SK-N-SH treated with all-trans-retinoic acid at 6 μM for 48 hours (cell line): ENCODE measurements at regions not wholly inside any gene's neighbourhood (a gene's known extent, or its start where the extent isn't known, plus 50 kb on each side); places are given as distances from the start of the nearest gene placed in this dataset.

Source experiments
- ATAC-seq: fragments of 200-7000 bp; cut with Tn5 transposase; 3 replicates; pipeline ENCODE4 v1.9.1; 2020; ENCODE audit warnings: mild to moderate bottlenecking, moderate library complexity
- ARNTL ChIP-seq: fragments of 450-650 bp; formaldehyde crosslinking; IDR thresholded peaks from 2 replicates; pipeline ENCODE4 v1.5.0; 2020; ENCODE audit warnings: low read depth, mild to moderate bottlenecking, moderate library complexity, borderline replicate concordance
- BACH2 ChIP-seq: fragments of 250-450 bp; sonication (Bioruptor Pico); IDR thresholded peaks from 2 replicates; pipeline ENCODE4 v1.9.0; 2021; ENCODE audit warnings: mild to moderate bottlenecking, borderline replicate concordance
- CSDC2 ChIP-seq: fragments of 250-450 bp; sonication (Bioruptor Pico); IDR thresholded peaks from 2 replicates; pipeline ENCODE4 v1.5.0; 2020; ENCODE audit warnings: mild to moderate bottlenecking, moderate library complexity
- ISL1 ChIP-seq: fragments of 250-450 bp; sonication (Bioruptor Pico); IDR thresholded peaks from 2 replicates; pipeline ENCODE4 v2.1.2; 2022; ENCODE audit warnings: mild to moderate bottlenecking, moderate library complexity
- OSR1 ChIP-seq: fragments of 250-450 bp; sonication (Bioruptor Pico); IDR thresholded peaks from 2 replicates; pipeline ENCODE4 v1.8.0; 2022; ENCODE audit warnings: moderate library complexity, mild to moderate bottlenecking, inconsistent platforms
- PPARA ChIP-seq: fragments of 250-450 bp; sonication (Bioruptor Pico); IDR thresholded peaks from 2 replicates; pipeline ENCODE4 v1.5.0; 2020; ENCODE audit warnings: mild to moderate bottlenecking, borderline replicate concordance
- RARB ChIP-seq: fragments of 250-450 bp; sonication (Bioruptor Pico); IDR thresholded peaks from 2 replicates; pipeline ENCODE4 v1.8.0; 2021; ENCODE audit warnings: mild to moderate bottlenecking, moderate library complexity
- SNAI2 ChIP-seq: fragments of 250-450 bp; sonication (Bioruptor Pico); IDR thresholded peaks from 2 replicates; pipeline ENCODE4 v1.5.0; 2020; ENCODE audit warnings: mild to moderate bottlenecking, moderate library complexity
- TCF4 ChIP-seq: fragments of 250-450 bp; sonication (Bioruptor Pico); IDR thresholded peaks from 2 replicates; pipeline ENCODE4 v1.8.0; 2021; ENCODE audit warnings: mild to moderate bottlenecking, moderate library complexity, borderline replicate concordance
- TOX ChIP-seq: fragments of 250-450 bp; sonication (Bioruptor Pico); IDR thresholded peaks from 2 replicates; pipeline ENCODE4 v1.8.0; 2021; ENCODE audit warnings: mild to moderate bottlenecking, moderate library complexity, borderline replicate concordance
- ZFP3 ChIP-seq: fragments of 250-450 bp; sonication (Bioruptor Pico); IDR thresholded peaks from 2 replicates; pipeline ENCODE4 v1.5.0; 2020; ENCODE audit warnings: mild to moderate bottlenecking, moderate library complexity
- ZFP30 ChIP-seq: fragments of 450-650 bp; formaldehyde crosslinking; IDR thresholded peaks from 2 replicates; pipeline ENCODE4 v1.5.0; 2022; ENCODE audit warnings: mild to moderate bottlenecking, moderate library complexity
- ZNF565 ChIP-seq: fragments of 450-650 bp; formaldehyde crosslinking; conservative IDR thresholded peaks from 2 replicates; pipeline ENCODE4 v1.5.0; 2020; ENCODE audit warnings: low read depth, mild to moderate bottlenecking, moderate library complexity
- ZNF70 ChIP-seq: fragments of 450-650 bp; formaldehyde crosslinking; IDR thresholded peaks from 2 replicates; pipeline ENCODE4 v1.5.0; 2020; ENCODE audit warnings: mild to moderate bottlenecking, moderate library complexity
- ZNF8 ChIP-seq: fragments of 450-650 bp; formaldehyde crosslinking; IDR thresholded peaks from 2 replicates; pipeline ENCODE4 v1.5.0; 2020; ENCODE audit warnings: mild to moderate bottlenecking, moderate library complexity
- TF ChIP-seq, protein P1 (sequence below): fragments of 250-450 bp; sonication (Bioruptor Pico); IDR thresholded peaks from 2 replicates; pipeline ENCODE4 v1.5.0; 2020; ENCODE audit warnings: mild to moderate bottlenecking, moderate library complexity
- TF ChIP-seq, protein P2 (sequence below): fragments of 250-450 bp; sonication (Bioruptor Pico); IDR thresholded peaks from 2 replicates; pipeline ENCODE4 v1.5.1; 2021; ENCODE audit warnings: mild to moderate bottlenecking, moderate library complexity
- TF ChIP-seq, protein P3 (sequence below): fragments of 250-450 bp; sonication (Bioruptor Pico); IDR thresholded peaks from 2 replicates; pipeline ENCODE4 v1.8.0; 2021; ENCODE audit warnings: low read depth, mild to moderate bottlenecking, moderate library complexity, borderline replicate concordance
- TF ChIP-seq, protein P4 (sequence below): fragments of 250-450 bp; sonication (Bioruptor Pico); IDR thresholded peaks from 2 replicates; pipeline ENCODE4 v1.8.0; 2020; ENCODE audit warnings: mild to moderate bottlenecking, moderate library complexity, borderline replicate concordance

DNA sequence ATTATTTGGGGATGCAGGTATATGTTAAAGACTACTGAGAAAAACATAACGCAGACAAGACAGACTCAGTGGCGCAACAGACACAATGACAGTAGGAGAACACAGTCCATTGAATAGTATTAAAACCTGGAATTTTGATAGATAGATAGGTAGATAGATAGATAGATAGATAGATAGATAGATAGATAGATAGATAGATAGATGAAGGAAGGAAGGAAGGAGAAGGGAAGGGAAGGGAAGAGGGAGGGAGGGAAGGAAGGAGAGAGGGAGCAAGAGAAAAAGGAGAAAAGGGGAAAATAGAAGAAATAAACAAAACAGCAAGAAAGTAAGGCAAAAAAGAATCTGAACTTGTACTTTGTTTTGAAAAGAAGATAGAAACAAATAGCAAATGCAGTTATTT is 404.5 kb downstream of the FOXO1 start (continued):
- TF ChIP-seq, protein P1, sequence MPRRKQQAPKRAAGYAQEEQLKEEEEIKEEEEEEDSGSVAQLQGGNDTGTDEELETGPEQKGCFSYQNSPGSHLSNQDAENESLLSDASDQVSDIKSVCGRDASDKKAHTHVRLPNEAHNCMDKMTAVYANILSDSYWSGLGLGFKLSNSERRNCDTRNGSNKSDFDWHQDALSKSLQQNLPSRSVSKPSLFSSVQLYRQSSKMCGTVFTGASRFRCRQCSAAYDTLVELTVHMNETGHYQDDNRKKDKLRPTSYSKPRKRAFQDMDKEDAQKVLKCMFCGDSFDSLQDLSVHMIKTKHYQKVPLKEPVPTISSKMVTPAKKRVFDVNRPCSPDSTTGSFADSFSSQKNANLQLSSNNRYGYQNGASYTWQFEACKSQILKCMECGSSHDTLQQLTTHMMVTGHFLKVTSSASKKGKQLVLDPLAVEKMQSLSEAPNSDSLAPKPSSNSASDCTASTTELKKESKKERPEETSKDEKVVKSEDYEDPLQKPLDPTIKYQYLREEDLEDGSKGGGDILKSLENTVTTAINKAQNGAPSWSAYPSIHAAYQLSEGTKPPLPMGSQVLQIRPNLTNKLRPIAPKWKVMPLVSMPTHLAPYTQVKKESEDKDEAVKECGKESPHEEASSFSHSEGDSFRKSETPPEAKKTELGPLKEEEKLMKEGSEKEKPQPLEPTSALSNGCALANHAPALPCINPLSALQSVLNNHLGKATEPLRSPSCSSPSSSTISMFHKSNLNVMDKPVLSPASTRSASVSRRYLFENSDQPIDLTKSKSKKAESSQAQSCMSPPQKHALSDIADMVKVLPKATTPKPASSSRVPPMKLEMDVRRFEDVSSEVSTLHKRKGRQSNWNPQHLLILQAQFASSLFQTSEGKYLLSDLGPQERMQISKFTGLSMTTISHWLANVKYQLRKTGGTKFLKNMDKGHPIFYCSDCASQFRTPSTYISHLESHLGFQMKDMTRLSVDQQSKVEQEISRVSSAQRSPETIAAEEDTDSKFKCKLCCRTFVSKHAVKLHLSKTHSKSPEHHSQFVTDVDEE (CRISPR knock-in tag), result no peak
- no peak for TF ChIP-seq BACH2 (CRISPR knock-in tag)
- no peak for TF ChIP-seq ZNF70
- TF ChIP-seq ZFP3 (CRISPR knock-in tag), result no peak
- no peak for TF ChIP-seq ARNTL (CRISPR knock-in tag)
- TF ChIP-seq, protein P2, sequence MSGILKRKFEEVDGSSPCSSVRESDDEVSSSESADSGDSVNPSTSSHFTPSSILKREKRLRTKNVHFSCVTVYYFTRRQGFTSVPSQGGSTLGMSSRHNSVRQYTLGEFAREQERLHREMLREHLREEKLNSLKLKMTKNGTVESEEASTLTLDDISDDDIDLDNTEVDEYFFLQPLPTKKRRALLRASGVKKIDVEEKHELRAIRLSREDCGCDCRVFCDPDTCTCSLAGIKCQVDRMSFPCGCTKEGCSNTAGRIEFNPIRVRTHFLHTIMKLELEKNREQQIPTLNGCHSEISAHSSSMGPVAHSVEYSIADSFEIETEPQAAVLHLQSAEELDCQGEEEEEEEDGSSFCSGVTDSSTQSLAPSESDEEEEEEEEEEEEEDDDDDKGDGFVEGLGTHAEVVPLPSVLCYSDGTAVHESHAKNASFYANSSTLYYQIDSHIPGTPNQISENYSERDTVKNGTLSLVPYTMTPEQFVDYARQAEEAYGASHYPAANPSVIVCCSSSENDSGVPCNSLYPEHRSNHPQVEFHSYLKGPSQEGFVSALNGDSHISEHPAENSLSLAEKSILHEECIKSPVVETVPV (CRISPR knock-in tag), result no peak
- TF ChIP-seq TOX, result no peak
- TF ChIP-seq ZNF8 (CRISPR knock-in tag), result no peak
- TF ChIP-seq, protein P3, sequence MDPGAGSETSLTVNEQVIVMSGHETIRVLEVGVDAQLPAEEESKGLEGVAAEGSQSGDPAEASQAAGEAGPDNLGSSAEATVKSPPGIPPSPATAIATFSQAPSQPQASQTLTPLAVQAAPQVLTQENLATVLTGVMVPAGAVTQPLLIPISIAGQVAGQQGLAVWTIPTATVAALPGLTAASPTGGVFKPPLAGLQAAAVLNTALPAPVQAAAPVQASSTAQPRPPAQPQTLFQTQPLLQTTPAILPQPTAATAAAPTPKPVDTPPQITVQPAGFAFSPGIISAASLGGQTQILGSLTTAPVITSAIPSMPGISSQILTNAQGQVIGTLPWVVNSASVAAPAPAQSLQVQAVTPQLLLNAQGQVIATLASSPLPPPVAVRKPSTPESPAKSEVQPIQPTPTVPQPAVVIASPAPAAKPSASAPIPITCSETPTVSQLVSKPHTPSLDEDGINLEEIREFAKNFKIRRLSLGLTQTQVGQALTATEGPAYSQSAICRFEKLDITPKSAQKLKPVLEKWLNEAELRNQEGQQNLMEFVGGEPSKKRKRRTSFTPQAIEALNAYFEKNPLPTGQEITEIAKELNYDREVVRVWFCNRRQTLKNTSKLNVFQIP (CRISPR knock-in tag), result no peak
- TF ChIP-seq, all 23 proteins: peak for 0

DNA sequence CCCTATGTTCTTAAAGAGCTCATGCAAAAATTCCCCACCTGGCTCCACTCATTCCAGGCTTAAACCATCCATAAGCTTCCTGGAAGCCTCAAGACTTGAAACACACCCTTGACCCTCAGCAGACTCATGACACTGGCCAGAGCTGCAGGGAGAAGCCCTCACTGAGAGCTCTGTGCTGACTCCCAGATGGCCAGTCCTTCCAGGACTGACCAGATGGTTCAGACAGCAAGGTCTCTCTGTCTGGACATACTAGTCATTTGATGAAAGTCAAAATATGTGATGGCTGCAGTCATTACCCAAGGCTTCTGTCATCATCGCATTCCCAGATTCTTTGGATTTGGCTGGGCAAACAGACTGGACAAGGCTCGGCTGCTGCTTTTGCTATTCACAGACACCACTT is 397.4 kb downstream of the FOXO1 start:
- ATAC-seq, result no peak
- TF ChIP-seq CSDC2 (no peak), RARB (no peak), PPARA (CRISPR knock-in tag) (no peak), TCF4 (CRISPR knock-in tag) (no peak), SNAI2 (no peak), BACH2 (CRISPR knock-in tag) (no peak), ZNF8 (CRISPR knock-in tag) (no peak), ZNF565 (CRISPR knock-in tag) (no peak), ZFP30 (CRISPR knock-in tag) (no peak), OSR1 (CRISPR knock-in tag) (no peak), ARNTL (CRISPR knock-in tag) (no peak), ISL1 (no peak)
- TF ChIP-seq, protein P1 (CRISPR knock-in tag), result no peak
- TF ChIP-seq, protein P4, sequence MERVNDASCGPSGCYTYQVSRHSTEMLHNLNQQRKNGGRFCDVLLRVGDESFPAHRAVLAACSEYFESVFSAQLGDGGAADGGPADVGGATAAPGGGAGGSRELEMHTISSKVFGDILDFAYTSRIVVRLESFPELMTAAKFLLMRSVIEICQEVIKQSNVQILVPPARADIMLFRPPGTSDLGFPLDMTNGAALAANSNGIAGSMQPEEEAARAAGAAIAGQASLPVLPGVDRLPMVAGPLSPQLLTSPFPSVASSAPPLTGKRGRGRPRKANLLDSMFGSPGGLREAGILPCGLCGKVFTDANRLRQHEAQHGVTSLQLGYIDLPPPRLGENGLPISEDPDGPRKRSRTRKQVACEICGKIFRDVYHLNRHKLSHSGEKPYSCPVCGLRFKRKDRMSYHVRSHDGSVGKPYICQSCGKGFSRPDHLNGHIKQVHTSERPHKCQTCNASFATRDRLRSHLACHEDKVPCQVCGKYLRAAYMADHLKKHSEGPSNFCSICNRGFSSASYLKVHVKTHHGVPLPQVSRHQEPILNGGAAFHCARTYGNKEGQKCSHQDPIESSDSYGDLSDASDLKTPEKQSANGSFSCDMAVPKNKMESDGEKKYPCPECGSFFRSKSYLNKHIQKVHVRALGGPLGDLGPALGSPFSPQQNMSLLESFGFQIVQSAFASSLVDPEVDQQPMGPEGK (CRISPR knock-in tag), result no peak
- TF ChIP-seq, protein P3 (CRISPR knock-in tag), result no peak
